PC-3 (cell line): ENCODE measurements at regions not wholly inside any gene's neighbourhood (a gene's known extent, or its start where the extent isn't known, plus 50 kb on each side); places are given as distances from the start of the nearest gene placed in this dataset.

Experiments
- ATAC-seq: fragments of 200-7000 bp; cut with Tn5 transposase; 2 replicates; pipeline ENCODE4 v1.9.1; 2020; ENCODE audit warnings: mild to moderate bottlenecking, moderate library complexity
- BruUV-seq: library from RNA; stranded (reverse); fragments of 400-500 nt; replicated peaks from 2 replicates; lab custom pipeline; 2021; lab: Mats Ljungman, UMichigan
- CTCF ChIA-PET: fragments of 300-600 bp; sonication (Branson Sonifier 250); formaldehyde crosslinking; loops from one replicate; lab custom pipeline; 2022; ENCODE audit warnings: antibody characterized with exemption; lab: Charles Lee
- POLR2A ChIA-PET: fragments of 300-600 bp; sonication (Branson Sonifier 250); formaldehyde crosslinking; loops from one replicate; lab custom pipeline; 2022; ENCODE audit warnings: antibody characterized with exemption; ENCODE audit not compliant: unreplicated experiment; lab: Charles Lee
- DNase-seq: peaks from one replicate; pipeline ENCODE4 v3.0.0-alpha.2; 2015
- H2AFZ ChIP-seq: fragments of 300-600 bp; sonication (generic); 2 replicates; pipeline ENCODE4 v1.6.0; 2016; ENCODE audit warnings: antibody characterized with exemption, low read length
- H3F3A ChIP-seq: fragments of 300-600 bp; sonication (generic); one replicate; pipeline ENCODE4 v1.6.0; 2017; ENCODE audit warnings: antibody characterized with exemption, low read length, control low read depth, mild to moderate bottlenecking; ENCODE audit not compliant: unreplicated experiment
- H3K27ac ChIP-seq: fragments of 300-600 bp; sonication (generic); 2 replicates; pipeline ENCODE4 v1.5.1; 2016; ENCODE audit warnings: mild to moderate bottlenecking, low read length
- H3K27me3 ChIP-seq: fragments of 300-600 bp; sonication (generic); 2 replicates; pipeline ENCODE4 v1.6.1; 2016; ENCODE audit warnings: low read length, mixed read lengths
- H3K36me3 ChIP-seq: fragments of 300-600 bp; sonication (generic); 2 replicates; pipeline ENCODE4 v1.6.1; 2016; ENCODE audit warnings: low read depth, mixed run types, low read length, mixed read lengths
- H3K4me1 ChIP-seq: fragments of 300-600 bp; sonication (generic); 2 replicates; pipeline ENCODE4 v1.5.1; 2016; ENCODE audit warnings: low read length; ENCODE audit not compliant: insufficient read depth
- H3K4me2 ChIP-seq: fragments of 300-600 bp; sonication (generic); 2 replicates; pipeline ENCODE4 v1.6.0; 2016; ENCODE audit warnings: low read length
- H3K4me3 ChIP-seq: fragments of 300-600 bp; sonication (generic); 2 replicates; pipeline ENCODE4 v1.5.1; 2016; ENCODE audit warnings: mild to moderate bottlenecking, low read length, mixed read lengths
- H3K79me2 ChIP-seq: fragments of 300-600 bp; sonication (generic); 2 replicates; pipeline ENCODE4 v1.6.1; 2017; ENCODE audit warnings: low read length, mixed read lengths
- H3K9ac ChIP-seq: fragments of 300-600 bp; sonication (generic); 2 replicates; pipeline ENCODE4 v1.6.0; 2016; ENCODE audit warnings: mild to moderate bottlenecking, low read length
- H3K9me2 ChIP-seq: fragments of 300-600 bp; sonication (generic); replicated peaks from 2 replicates; pipeline ENCODE4 v1.6.1; 2016; ENCODE audit warnings: mixed run types, low read length, mixed read lengths
- H3K9me3 ChIP-seq: fragments of 300-600 bp; sonication (generic); 2 replicates; pipeline ENCODE4 v1.6.1; 2016; ENCODE audit warnings: low read length, mixed read lengths
- H4K20me1 ChIP-seq: fragments of 300-600 bp; sonication (generic); 2 replicates; pipeline ENCODE4 v1.6.1; 2016; ENCODE audit warnings: low read length, mixed read lengths
- EZH2 ChIP-seq: fragments of 300-600 bp; sonication (generic); IDR thresholded peaks from one replicate; pipeline ENCODE4 v1.6.1; 2017; ENCODE audit warnings: antibody characterized with exemption, mild to moderate bottlenecking, low read length; ENCODE audit not compliant: unreplicated experiment
- EZH2phosphoT487 ChIP-seq: fragments of 300-600 bp; sonication (generic); IDR thresholded peaks from 2 replicates; pipeline ENCODE4 v1.6.1; 2018; ENCODE audit warnings: mild to moderate bottlenecking, antibody characterized with exemption, low read length, borderline replicate concordance
- intact Hi-C: fragments of 100-400 bp; cut with micrococcal nuclease; formaldehyde crosslinking; loops from 2 replicates; pipeline ENCODE4 v1.9.0; 2023
- TF ChIP-seq, protein P1 (sequence below): fragments of 300-600 bp; sonication (generic); conservative IDR thresholded peaks from 2 replicates; pipeline ENCODE4 v1.5.1; 2017; ENCODE audit warnings: antibody characterized with exemption, low read depth, mild to moderate bottlenecking, low read length

GRCh38 chr5:61657010-61657409, 325.0 kb downstream of the ZSWIM6 start:
- Histone ChIP-seq H3F3A (no peaks in the 10 kb centered on the region), H4K20me1 (no peaks in the 10 kb centered on the region), H3K4me1 (no peaks in the 10 kb centered on the region), H2AFZ (no peak overlapping the region), H3K9me2 (no peaks in the 10 kb centered on the region), H3K79me2 (no peaks in the 10 kb centered on the region), H3K27ac (no peak overlapping the region), H3K9me3 (no peaks in the 10 kb centered on the region), H3K4me2 (no peak overlapping the region), H3K36me3 (no peaks in the 10 kb centered on the region), H3K4me3 (no peak overlapping the region), H3K9ac (no peak overlapping the region), H3K27me3 (no peaks in the 10 kb centered on the region)
- BruUV-seq, result no TSS peak
- ChIA-PET CTCF (no interaction called here), POLR2A (no interaction called here)
- TF ChIP-seq EZH2 (no peak), EZH2phosphoT487 (no peak)
- TF ChIP-seq, protein P1, sequence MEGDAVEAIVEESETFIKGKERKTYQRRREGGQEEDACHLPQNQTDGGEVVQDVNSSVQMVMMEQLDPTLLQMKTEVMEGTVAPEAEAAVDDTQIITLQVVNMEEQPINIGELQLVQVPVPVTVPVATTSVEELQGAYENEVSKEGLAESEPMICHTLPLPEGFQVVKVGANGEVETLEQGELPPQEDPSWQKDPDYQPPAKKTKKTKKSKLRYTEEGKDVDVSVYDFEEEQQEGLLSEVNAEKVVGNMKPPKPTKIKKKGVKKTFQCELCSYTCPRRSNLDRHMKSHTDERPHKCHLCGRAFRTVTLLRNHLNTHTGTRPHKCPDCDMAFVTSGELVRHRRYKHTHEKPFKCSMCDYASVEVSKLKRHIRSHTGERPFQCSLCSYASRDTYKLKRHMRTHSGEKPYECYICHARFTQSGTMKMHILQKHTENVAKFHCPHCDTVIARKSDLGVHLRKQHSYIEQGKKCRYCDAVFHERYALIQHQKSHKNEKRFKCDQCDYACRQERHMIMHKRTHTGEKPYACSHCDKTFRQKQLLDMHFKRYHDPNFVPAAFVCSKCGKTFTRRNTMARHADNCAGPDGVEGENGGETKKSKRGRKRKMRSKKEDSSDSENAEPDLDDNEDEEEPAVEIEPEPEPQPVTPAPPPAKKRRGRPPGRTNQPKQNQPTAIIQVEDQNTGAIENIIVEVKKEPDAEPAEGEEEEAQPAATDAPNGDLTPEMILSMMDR, result no peak
- intact Hi-C loops, result loop anchor here (5.0 to 10.0 kb wide), 3 partner anchors 490 to 700 kb away; no protein-coding TSS in a partner anchor
- ATAC-seq (no peak), DNase-seq (no peak)

DNA sequence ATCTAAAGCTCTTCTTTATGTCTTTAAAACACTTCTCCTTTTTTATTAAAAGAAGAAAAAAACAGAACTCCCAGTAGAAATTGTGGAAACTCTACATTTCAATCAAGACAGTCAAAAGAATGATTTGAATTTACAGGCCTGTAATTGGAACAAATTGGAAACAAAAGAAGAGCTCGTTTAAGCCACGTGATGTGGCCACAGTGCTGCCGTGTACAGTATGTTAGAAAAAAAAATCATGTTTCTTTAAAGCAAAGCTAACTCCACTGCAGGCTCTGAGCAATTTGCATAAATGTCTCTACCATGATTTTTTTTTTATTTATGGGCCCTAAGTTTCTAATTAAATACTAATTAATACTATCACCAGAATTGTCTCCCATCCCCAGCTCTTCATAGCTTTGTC, 325.6 kb downstream of the ZSWIM6 start:
- H3K9me3 ChIP-seq, result no peaks in the 10 kb centered on the region
- no peaks in the 10 kb centered on the region for H3F3A ChIP-seq
- H3K4me3 ChIP-seq, result no peak overlapping the region
- TF ChIP-seq, protein P1, result no peak
- no peak for TF ChIP-seq EZH2phosphoT487
- intact Hi-C loops, result loop anchor here (2.0 to 10.0 kb wide), 5 partner anchors 159 to 700 kb away; no protein-coding TSS in a partner anchor
- ChIA-PET POLR2A (no interaction called here), CTCF (interaction anchor here (0.6 kb wide), 1 partner anchor 279 kb away, joined by 4 read pairs; no protein-coding TSS in a partner anchor)
- ATAC-seq (no peak), DNase-seq (no peak)
- no peaks in the 10 kb centered on the region for H3K27me3 ChIP-seq
- H3K4me1 ChIP-seq, result no peaks in the 10 kb centered on the region
- BruUV-seq, result no TSS peak
- H3K27ac ChIP-seq, result no peak overlapping the region
- no peaks in the 10 kb centered on the region for H3K79me2 ChIP-seq
- H3K36me3 ChIP-seq, result no peaks in the 10 kb centered on the region
- H4K20me1 ChIP-seq, result no peaks in the 10 kb centered on the region
- no peaks in the 10 kb centered on the region for H3K9me2 ChIP-seq
- no peak overlapping the region for H2AFZ ChIP-seq
- no peak overlapping the region for H3K4me2 ChIP-seq
- no peak overlapping the region for H3K9ac ChIP-seq

DNA sequence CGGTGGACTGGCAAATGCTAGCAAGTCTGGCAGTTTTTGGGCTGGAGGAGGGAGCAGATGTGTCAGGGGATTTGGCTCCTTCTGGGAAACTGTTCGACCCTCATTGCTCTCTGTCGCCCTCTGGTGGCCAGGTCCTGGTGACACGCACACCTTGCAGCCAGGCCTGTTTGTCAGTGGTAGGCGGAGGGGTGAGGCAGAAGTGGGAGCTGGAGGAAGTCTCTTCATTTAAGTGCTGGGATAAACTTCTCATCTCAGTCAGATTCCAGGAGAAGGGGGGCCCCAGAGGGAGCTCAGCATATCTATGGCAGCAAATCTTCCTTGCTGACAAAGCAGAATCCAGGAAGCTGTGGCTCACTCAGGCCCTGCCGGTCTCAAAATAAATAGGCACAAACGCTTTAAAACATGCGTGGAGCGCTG, 326.5 kb downstream of the ZSWIM6 start:
- H3F3A ChIP-seq, result no peaks in the 10 kb centered on the region
- no peaks in the 10 kb centered on the region for H3K27me3 ChIP-seq
- intact Hi-C loops, result loop anchor here (2.0 to 10.0 kb wide), 5 partner anchors 158 to 701 kb away; no protein-coding TSS in a partner anchor
- H3K79me2 ChIP-seq, result no peaks in the 10 kb centered on the region
- BruUV-seq, result no TSS peak
- no peak overlapping the region for H2AFZ ChIP-seq
- no peaks in the 10 kb centered on the region for H3K9me3 ChIP-seq
- no peak overlapping the region for H3K9ac ChIP-seq
- no peak overlapping the region for H3K4me2 ChIP-seq
- H3K4me3 ChIP-seq, result no peak overlapping the region
- H3K9me2 ChIP-seq, result no peaks in the 10 kb centered on the region
- no peaks in the 10 kb centered on the region for H4K20me1 ChIP-seq
- peak; percentile 76 for DNase-seq
- no peaks in the 10 kb centered on the region for H3K36me3 ChIP-seq
- TF ChIP-seq, protein P1, result peak; percentile 81
- no peak for TF ChIP-seq EZH2phosphoT487
- ATAC-seq, result peak; percentile 81
- H3K27ac ChIP-seq, result no peak overlapping the region
- CTCF ChIA-PET, result no interaction called here
- POLR2A ChIA-PET, result no interaction called here
- H3K4me1 ChIP-seq, result no peaks in the 10 kb centered on the region
